ENCODE measurements at regions not wholly inside any gene's neighbourhood (a gene's known extent, or its start where the extent isn't known, plus 50 kb on each side); places are given as distances from the start of the nearest gene placed in this dataset.

- TF ChIP-seq ZNF462 (CRISPR knock-in tag; IDR thresholded peaks at IDR 0.05), result no peak
- no peak for TF ChIP-seq ETS1 (IDR thresholded peaks at IDR 0.05)
- no peak for TF ChIP-seq EZH2phosphoT487 (IDR thresholded peaks at IDR 0.05; ENCODE audit: unreplicated experiment)
- TF ChIP-seq CREB1 (CRISPR knock-in tag; IDR thresholded peaks at IDR 0.05; ENCODE audit: low read depth), result no peak
- TF ChIP-seq NANOG (IDR thresholded peaks at IDR 0.05; ENCODE audit: borderline replicate concordance), result no peak
- no peak for TF ChIP-seq ZNF331 (CRISPR knock-in tag; IDR thresholded peaks at IDR 0.05; ENCODE audit: low read depth)
- no peak for TF ChIP-seq EZH2 (IDR thresholded peaks at IDR 0.05; ENCODE audit: low read depth, unreplicated experiment)
- TF ChIP-seq CTCF (conservative IDR thresholded peaks at IDR 0.05; ENCODE audit: low read depth in 2 of 2), result no peak
Observed at GRCh38 chr15:81908111-81908510, 137.7 kb downstream of the MEX3B start (continued).

All from GM23338 (cell line).